ENCODE measurements at regions not wholly inside any gene's neighbourhood (a gene's known extent, or its start where the extent isn't known, plus 50 kb on each side); places are given as distances from the start of the nearest gene placed in this dataset.

GRCh38 chr10:8424555-8425211 is 370.2 kb downstream of the GATA3 start:
- no peak for DNase-seq (ENCODE audit: low read depth in 1 of 2, low spot score in 1 of 2)
- no peak overlapping the region for H3K27ac ChIP-seq
- H3K4me3 ChIP-seq: no peak overlapping the region
- no peaks in the 10 kb centered on the region for H3K27me3 ChIP-seq
- H3K4me1 ChIP-seq (ENCODE audit: low read depth): no peaks in the 10 kb centered on the region
- no peaks in the 10 kb centered on the region for H3K9me3 ChIP-seq (ENCODE audit: low read depth)
- no peak for TF ChIP-seq CTCF (IDR thresholded peaks at IDR 0.05; ENCODE audit: low read depth, low read length)
- H3K36me3 ChIP-seq: no peaks in the 10 kb centered on the region

- peaks cover 7% of the 10 kb centered on the region for H3K4me1 ChIP-seq (ENCODE audit: low read depth)
- no peak for DNase-seq (ENCODE audit: low read depth in 1 of 2, low spot score in 1 of 2)
- no peak overlapping the region for H3K27ac ChIP-seq
- H3K36me3 ChIP-seq: no peaks in the 10 kb centered on the region
- H3K27me3 ChIP-seq: no peaks in the 10 kb centered on the region
- no peaks in the 10 kb centered on the region for H3K9me3 ChIP-seq (ENCODE audit: low read depth)
- no peak overlapping the region for H3K4me3 ChIP-seq
- TF ChIP-seq CTCF (IDR thresholded peaks at IDR 0.05; ENCODE audit: low read depth, low read length): no peak
Measured at GRCh38 chr10:8428654-8429053, 374.2 kb downstream of the GATA3 start.

GRCh38 chr10:8430321-8430720 is 375.8 kb downstream of the GATA3 start:
- no peak for TF ChIP-seq CTCF (IDR thresholded peaks at IDR 0.05; ENCODE audit: low read depth, low read length)
- no peak overlapping the region for H3K4me3 ChIP-seq
- H3K36me3 ChIP-seq: no peaks in the 10 kb centered on the region
- no peaks in the 10 kb centered on the region for H3K27me3 ChIP-seq
- no peak overlapping the region for H3K27ac ChIP-seq
- H3K4me1 ChIP-seq (ENCODE audit: low read depth): peaks cover 7% of the 10 kb centered on the region
- DNase-seq (ENCODE audit: low read depth in 1 of 2, low spot score in 1 of 2): no peak
- no peaks in the 10 kb centered on the region for H3K9me3 ChIP-seq (ENCODE audit: low read depth)

GRCh38 chr10:8431511-8431910 is 377.0 kb downstream of the GATA3 start:
- no peak overlapping the region for H3K4me3 ChIP-seq
- H3K27ac ChIP-seq: no peak overlapping the region
- no peaks in the 10 kb centered on the region for H3K36me3 ChIP-seq
- peaks cover 10% of the 10 kb centered on the region for H3K4me1 ChIP-seq (ENCODE audit: low read depth)
- no peak for DNase-seq (ENCODE audit: low read depth in 1 of 2, low spot score in 1 of 2)
- H3K27me3 ChIP-seq: no peaks in the 10 kb centered on the region
- no peaks in the 10 kb centered on the region for H3K9me3 ChIP-seq (ENCODE audit: low read depth)
- TF ChIP-seq CTCF (IDR thresholded peaks at IDR 0.05; ENCODE audit: low read depth, low read length): no peak

- H3K4me3 ChIP-seq: no peak overlapping the region
- no peak for TF ChIP-seq CTCF (IDR thresholded peaks at IDR 0.05; ENCODE audit: low read depth, low read length)
- H3K36me3 ChIP-seq: no peaks in the 10 kb centered on the region
- H3K27me3 ChIP-seq: peaks cover 5% of the 10 kb centered on the region
- no peak overlapping the region for H3K27ac ChIP-seq
- no peaks in the 10 kb centered on the region for H3K9me3 ChIP-seq (ENCODE audit: low read depth)
- H3K4me1 ChIP-seq (ENCODE audit: low read depth): peaks cover 10% of the 10 kb centered on the region
- no peak for DNase-seq (ENCODE audit: low read depth in 1 of 2, low spot score in 1 of 2)
Measured at GRCh38 chr10:8435186-8436055, 380.9 kb downstream of the GATA3 start.
